Suprapubic skin (tissue), 4 donors: ENCODE measurements at regions not wholly inside any gene's neighbourhood (a gene's known extent, or its start where the extent isn't known, plus 50 kb on each side); places are given as distances from the start of the nearest gene placed in this dataset.

Experiments
- DNase-seq, 2 donors: peaks; one replicate each; pipeline ENCODE4 v3.0.0-alpha.2; 2019; ENCODE audit warnings: low spot score in 2 of 2
- H3K27ac ChIP-seq: fragments of 200-600 bp; sonication (generic); one replicate; pipeline ENCODE4 v1.5.1; 2019
- H3K27me3 ChIP-seq: fragments of 200-600 bp; sonication (generic); one replicate; pipeline ENCODE4 v1.5.1; 2019
- H3K36me3 ChIP-seq: fragments of 200-600 bp; sonication (generic); one replicate; pipeline ENCODE4 v1.5.1; 2019
- H3K4me1 ChIP-seq: fragments of 200-600 bp; sonication (generic); one replicate; pipeline ENCODE4 v1.5.1; 2019
- H3K4me3 ChIP-seq: fragments of 200-600 bp; sonication (generic); one replicate; pipeline ENCODE4 v1.5.1; 2019; ENCODE audit warnings: mild to moderate bottlenecking
- H3K9me3 ChIP-seq: fragments of 200-600 bp; sonication (generic); one replicate; pipeline ENCODE4 v1.5.1; 2019
- CTCF ChIP-seq, 2 donors: fragments of 200-600 bp in 1 of 2; fragments of 450-650 bp in 1 of 2; sonication (generic) in 1 of 2; IDR thresholded peaks; one replicate each; pipeline ENCODE4 v1.5.1; 2016 to 2019; ENCODE audit warnings: antibody characterized with exemption in 2 of 2, mild to moderate bottlenecking in 1 of 2, moderate library complexity in 1 of 2
- EP300 ChIP-seq: sonication (generic); formaldehyde crosslinking; IDR thresholded peaks from one replicate; pipeline ENCODE4 v1.6.1; 2017; ENCODE audit warnings: antibody characterized with exemption
- POLR2A ChIP-seq, 2 donors: fragments of 450-650 bp; IDR thresholded peaks; one replicate each; pipeline ENCODE4 v1.6.1; 2017; ENCODE audit warnings: antibody characterized with exemption in 2 of 2, mild to moderate bottlenecking in 2 of 2, moderate library complexity in 2 of 2
- POLR2AphosphoS5 ChIP-seq, 3 donors: sonication (generic); formaldehyde crosslinking; IDR thresholded peaks; one replicate each; pipeline ENCODE4 v1.6.1; 2017; ENCODE audit warnings: antibody characterized with exemption in 3 of 3
- WGBS: methylation state at CpG from one replicate; pipeline ENCODE4 v1.1.5; 2018; 5-methylcytosine and 5-hydroxymethylcytosine counted together

- Histone ChIP-seq H3K27me3 (no peaks in the 10 kb centered on the region), H3K9me3 (no peaks in the 10 kb centered on the region), H3K36me3 (no peaks in the 10 kb centered on the region), H3K4me3 (no peak overlapping the region), H3K27ac (no peak overlapping the region), H3K4me1 (no peaks in the 10 kb centered on the region)
- no peak for DNase-seq
- TF ChIP-seq CTCF (IDR thresholded peaks at IDR 0.05) (no peak), POLR2A (IDR thresholded peaks at IDR 0.05) (no peak), POLR2AphosphoS5 (IDR thresholded peaks at IDR 0.05) (no peak), EP300 (no peak)
- 33% methylated on average over 6 of the region's 6 CpGs for WGBS
Measured at GRCh38 chr13:72541674-72542073, 185.8 kb downstream of the MZT1 start.

GRCh38 chr13:72540881-72541280 is 186.5 kb downstream of the MZT1 start:
- no peak for TF ChIP-seq POLR2A (IDR thresholded peaks at IDR 0.05)
- TF ChIP-seq CTCF (IDR thresholded peaks at IDR 0.05), result no peak
- TF ChIP-seq POLR2AphosphoS5 (IDR thresholded peaks at IDR 0.05), result no peak
- no peak for TF ChIP-seq EP300
- H3K36me3 ChIP-seq, result no peaks in the 10 kb centered on the region
- no peaks in the 10 kb centered on the region for H3K9me3 ChIP-seq
- 94% methylated on average over 4 of the region's 4 CpGs for WGBS
- H3K4me1 ChIP-seq, result no peaks in the 10 kb centered on the region
- no peak for DNase-seq
- H3K27ac ChIP-seq, result no peak overlapping the region
- H3K4me3 ChIP-seq, result no peak overlapping the region
- no peaks in the 10 kb centered on the region for H3K27me3 ChIP-seq

GRCh38 chr13:72539925-72540324 is 187.5 kb downstream of the MZT1 start:
- WGBS, result 42% methylated on average over 1 of the region's 1 CpG
- Histone ChIP-seq H3K36me3 (no peaks in the 10 kb centered on the region), H3K4me1 (no peaks in the 10 kb centered on the region), H3K9me3 (no peaks in the 10 kb centered on the region), H3K4me3 (no peak overlapping the region), H3K27me3 (no peaks in the 10 kb centered on the region), H3K27ac (no peak overlapping the region)
- TF ChIP-seq EP300 (no peak), CTCF (IDR thresholded peaks at IDR 0.05) (no peak), POLR2AphosphoS5 (IDR thresholded peaks at IDR 0.05) (no peak), POLR2A (IDR thresholded peaks at IDR 0.05) (no peak)
- DNase-seq, result no peak

GRCh38 chr13:72537782-72538181 is 189.6 kb downstream of the MZT1 start:
- no peaks in the 10 kb centered on the region for H3K36me3 ChIP-seq
- no peak overlapping the region for H3K27ac ChIP-seq
- TF ChIP-seq CTCF (IDR thresholded peaks at IDR 0.05) (no peak), EP300 (no peak), POLR2A (IDR thresholded peaks at IDR 0.05) (no peak), POLR2AphosphoS5 (IDR thresholded peaks at IDR 0.05) (no peak)
- no peaks in the 10 kb centered on the region for H3K27me3 ChIP-seq
- no peaks in the 10 kb centered on the region for H3K9me3 ChIP-seq
- WGBS, result 93% methylated on average over 2 of the region's 2 CpGs
- no peak overlapping the region for H3K4me3 ChIP-seq
- DNase-seq, result no peak
- no peaks in the 10 kb centered on the region for H3K4me1 ChIP-seq

- no peaks in the 10 kb centered on the region for H3K9me3 ChIP-seq
- no peaks in the 10 kb centered on the region for H3K36me3 ChIP-seq
- no peak overlapping the region for H3K4me3 ChIP-seq
- H3K4me1 ChIP-seq, result no peaks in the 10 kb centered on the region
- DNase-seq, result no peak
- H3K27ac ChIP-seq, result no peak overlapping the region
- 67% methylated on average over 2 of the region's 2 CpGs for whole genome bisulfite sequencing
- H3K27me3 ChIP-seq, result no peaks in the 10 kb centered on the region
- TF ChIP-seq POLR2A (IDR thresholded peaks at IDR 0.05) (no peak), CTCF (IDR thresholded peaks at IDR 0.05) (no peak), POLR2AphosphoS5 (IDR thresholded peaks at IDR 0.05) (no peak), EP300 (no peak)
Measured at GRCh38 chr13:72537395-72537780, 190.0 kb downstream of the MZT1 start.
